ENCODE measurements at regions not wholly inside any gene's neighbourhood (a gene's known extent, or its start where the extent isn't known, plus 50 kb on each side); places are given as distances from the start of the nearest gene placed in this dataset.

GRCh38 chr16:5438591-5438990 is 341.0 kb upstream of the EEF2KMT start:
- H3K4me1 Mint-ChIP-seq, result no peaks in the 10 kb centered on the region
- no peak overlapping the region for H3K4me3 ChIP-seq (ENCODE audit: low read depth, low read length)
- peaks cover 0 to 10% (median 2%) of the 10 kb centered on the region in 7 donors for H3K9me3 Mint-ChIP-seq
- ATAC-seq (ENCODE audit: low read depth in 2 of 2), result no peak
- H3K36me3 ChIP-seq (ENCODE audit: control insufficient read depth, insufficient read depth, low read length), result no peaks in the 10 kb centered on the region
- no peaks in the 10 kb centered on the region for H3K4me1 ChIP-seq (ENCODE audit: control insufficient read depth, insufficient read depth, low read length, poor library complexity, severe bottlenecking)
- no peaks in the 10 kb centered on the region for H3K27me3 ChIP-seq (ENCODE audit: control insufficient read depth, insufficient read depth, low read length)
- H3K9me3 ChIP-seq (ENCODE audit: control insufficient read depth in 2 of 2, low read length in 2 of 2), result no peaks in the 10 kb centered on the region
- no peaks in the 10 kb centered on the region for H3K36me3 Mint-ChIP-seq
- no peaks in the 10 kb centered on the region for H3K27me3 Mint-ChIP-seq
- no peak overlapping the region for H3K4me3 Mint-ChIP-seq
- no peak overlapping the region for H3K27ac ChIP-seq (ENCODE audit: insufficient read depth, low read length, poor library complexity, severe bottlenecking)
- H3K27ac Mint-ChIP-seq, result no peak overlapping the region
- DNase-seq, result no peak

DNA sequence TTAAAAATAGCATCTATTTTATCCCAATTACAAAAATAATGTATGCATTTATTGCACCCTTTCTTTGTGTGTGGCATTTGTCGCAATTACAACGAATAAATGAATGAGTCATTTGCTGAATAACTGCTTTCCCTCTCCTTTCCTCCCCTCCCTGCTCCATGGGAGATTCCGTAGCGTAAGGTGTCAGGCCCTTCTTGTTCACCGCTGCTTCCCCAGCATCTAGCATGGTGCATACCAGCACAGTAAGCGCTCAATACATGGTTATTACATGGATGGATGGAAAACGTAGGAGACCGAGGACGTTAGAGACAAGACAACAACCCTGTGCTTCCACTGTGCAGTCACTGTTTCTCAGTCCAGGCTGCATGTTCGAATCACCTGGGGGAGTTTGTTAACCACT is 336.0 kb upstream of the EEF2KMT start:
- Histone ChIP-seq H3K27ac (ENCODE audit: insufficient read depth, low read length, poor library complexity, severe bottlenecking) (no peak overlapping the region), H3K36me3 (ENCODE audit: control insufficient read depth, insufficient read depth, low read length) (no peaks in the 10 kb centered on the region), H3K4me3 (ENCODE audit: low read depth, low read length) (no peak overlapping the region), H3K27me3 (ENCODE audit: control insufficient read depth, insufficient read depth, low read length) (no peaks in the 10 kb centered on the region), H3K9me3 (ENCODE audit: control insufficient read depth in 2 of 2, low read length in 2 of 2) (no peaks in the 10 kb centered on the region), H3K4me1 (ENCODE audit: control insufficient read depth, insufficient read depth, low read length, poor library complexity, severe bottlenecking) (no peaks in the 10 kb centered on the region)
- DNase-seq, result no peak
- Mint-ChIP-seq H3K4me1 (no peaks in the 10 kb centered on the region), H3K27ac (no peak overlapping the region), H3K27me3 (no peaks in the 10 kb centered on the region), H3K9me3 (peaks cover 0 to 7% (median 0%) of the 10 kb centered on the region in 7 donors), H3K36me3 (no peaks in the 10 kb centered on the region), H3K4me3 (no peak overlapping the region)
- no peak for ATAC-seq (ENCODE audit: low read depth in 2 of 2)

DNA sequence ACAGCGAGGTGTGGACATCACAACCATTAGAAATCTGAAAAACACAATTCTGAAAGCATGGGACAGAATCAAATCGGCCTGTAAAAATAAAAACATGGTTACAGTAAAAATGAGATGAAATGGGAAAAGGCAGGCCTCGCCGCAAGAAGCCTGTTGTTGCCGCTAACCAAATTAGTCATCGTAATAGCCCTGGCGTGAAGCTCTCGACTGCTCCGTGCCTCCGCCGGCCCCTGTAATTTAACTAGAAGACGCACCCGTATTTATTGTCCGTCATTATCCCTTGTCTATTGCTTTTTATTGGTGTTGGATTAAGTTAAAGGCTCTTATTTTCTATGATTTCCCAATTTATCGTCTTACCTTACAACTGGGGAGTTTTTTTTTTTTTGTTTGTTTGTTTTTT is 334.6 kb upstream of the EEF2KMT start:
- no peaks in the 10 kb centered on the region for H3K4me1 ChIP-seq (ENCODE audit: control insufficient read depth, insufficient read depth, low read length, poor library complexity, severe bottlenecking)
- Mint-ChIP-seq H3K27ac (no peak overlapping the region), H3K36me3 (no peaks in the 10 kb centered on the region), H3K4me3 (no peak overlapping the region), H3K9me3 (peaks cover 0 to 7% (median 0%) of the 10 kb centered on the region in 7 donors), H3K4me1 (no peaks in the 10 kb centered on the region), H3K27me3 (no peaks in the 10 kb centered on the region)
- H3K27ac ChIP-seq (ENCODE audit: insufficient read depth, low read length, poor library complexity, severe bottlenecking), result no peak overlapping the region
- H3K27me3 ChIP-seq (ENCODE audit: control insufficient read depth, insufficient read depth, low read length), result no peaks in the 10 kb centered on the region
- no peaks in the 10 kb centered on the region for H3K36me3 ChIP-seq (ENCODE audit: control insufficient read depth, insufficient read depth, low read length)
- H3K9me3 ChIP-seq (ENCODE audit: control insufficient read depth in 2 of 2, low read length in 2 of 2), result no peaks in the 10 kb centered on the region
- DNase-seq (no peak), ATAC-seq (ENCODE audit: low read depth in 2 of 2) (no peak)
- H3K4me3 ChIP-seq (ENCODE audit: low read depth, low read length), result no peak overlapping the region

DNA sequence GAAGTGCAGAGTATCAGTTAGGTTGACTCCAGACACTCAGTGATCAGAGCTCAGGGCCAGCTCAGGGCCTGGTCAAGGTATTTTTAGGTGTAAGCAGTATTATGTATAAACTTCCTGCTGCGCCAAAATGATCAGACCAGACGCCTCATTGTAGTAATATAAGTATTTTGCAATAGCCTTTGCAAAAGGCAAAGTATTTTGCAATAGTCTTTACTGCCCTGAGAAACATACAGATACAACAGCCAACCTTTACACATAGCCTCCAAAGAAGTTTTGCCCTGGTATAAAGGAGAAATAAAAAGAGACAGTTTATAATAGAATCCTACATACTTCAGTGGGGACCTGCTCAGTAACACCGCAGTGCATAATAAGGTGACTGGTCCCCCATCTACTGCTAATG is 333.0 kb upstream of the EEF2KMT start:
- Mint-ChIP-seq H3K9me3 (peaks cover 0 to 4% (median 0%) of the 10 kb centered on the region in 7 donors), H3K4me3 (no peak overlapping the region), H3K27ac (no peak overlapping the region), H3K27me3 (peaks cover 3% of the 10 kb centered on the region), H3K36me3 (no peaks in the 10 kb centered on the region), H3K4me1 (no peaks in the 10 kb centered on the region)
- Histone ChIP-seq H3K4me3 (ENCODE audit: low read depth, low read length) (no peak overlapping the region), H3K27me3 (ENCODE audit: control insufficient read depth, insufficient read depth, low read length) (no peaks in the 10 kb centered on the region), H3K9me3 (ENCODE audit: control insufficient read depth in 2 of 2, low read length in 2 of 2) (no peaks in the 10 kb centered on the region), H3K36me3 (ENCODE audit: control insufficient read depth, insufficient read depth, low read length) (no peaks in the 10 kb centered on the region), H3K4me1 (ENCODE audit: control insufficient read depth, insufficient read depth, low read length, poor library complexity, severe bottlenecking) (no peaks in the 10 kb centered on the region), H3K27ac (ENCODE audit: insufficient read depth, low read length, poor library complexity, severe bottlenecking) (no peak overlapping the region)
- DNase-seq, result no peak
- no peak for ATAC-seq (ENCODE audit: low read depth in 2 of 2)

DNA sequence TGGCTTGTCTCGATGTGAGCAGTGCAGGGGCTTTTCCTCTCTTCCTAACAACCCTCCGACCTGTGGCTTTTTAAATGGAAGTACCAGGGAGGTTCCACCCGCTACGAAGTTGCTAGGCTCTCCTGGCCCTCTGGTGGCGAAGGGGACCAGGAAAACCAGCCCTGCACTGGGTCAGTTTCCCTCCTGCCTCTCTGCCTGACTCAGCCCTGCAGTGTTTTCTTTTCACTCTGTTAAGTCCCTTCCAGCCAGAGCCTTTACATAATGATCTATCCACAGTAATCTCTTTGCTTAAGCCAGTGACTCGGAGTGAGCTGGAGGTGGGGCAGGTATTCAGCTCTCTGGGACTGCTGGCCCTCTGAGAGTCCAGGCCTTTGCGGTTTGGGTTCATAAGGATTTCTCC is 331.3 kb upstream of the EEF2KMT start:
- Mint-ChIP-seq H3K27me3 (peaks cover 5% of the 10 kb centered on the region), H3K27ac (no peak overlapping the region), H3K4me1 (no peaks in the 10 kb centered on the region), H3K36me3 (no peaks in the 10 kb centered on the region), H3K4me3 (no peak overlapping the region), H3K9me3 (peaks cover 0 to 4% (median 0%) of the 10 kb centered on the region in 7 donors)
- Histone ChIP-seq H3K4me1 (ENCODE audit: control insufficient read depth, insufficient read depth, low read length, poor library complexity, severe bottlenecking) (no peaks in the 10 kb centered on the region), H3K36me3 (ENCODE audit: control insufficient read depth, insufficient read depth, low read length) (no peaks in the 10 kb centered on the region), H3K27ac (ENCODE audit: insufficient read depth, low read length, poor library complexity, severe bottlenecking) (no peak overlapping the region), H3K9me3 (ENCODE audit: control insufficient read depth in 2 of 2, low read length in 2 of 2) (no peaks in the 10 kb centered on the region), H3K27me3 (ENCODE audit: control insufficient read depth, insufficient read depth, low read length) (no peaks in the 10 kb centered on the region), H3K4me3 (ENCODE audit: low read depth, low read length) (no peak overlapping the region)
- ATAC-seq (ENCODE audit: low read depth in 2 of 2) (no peak), DNase-seq (no peak)

DNA sequence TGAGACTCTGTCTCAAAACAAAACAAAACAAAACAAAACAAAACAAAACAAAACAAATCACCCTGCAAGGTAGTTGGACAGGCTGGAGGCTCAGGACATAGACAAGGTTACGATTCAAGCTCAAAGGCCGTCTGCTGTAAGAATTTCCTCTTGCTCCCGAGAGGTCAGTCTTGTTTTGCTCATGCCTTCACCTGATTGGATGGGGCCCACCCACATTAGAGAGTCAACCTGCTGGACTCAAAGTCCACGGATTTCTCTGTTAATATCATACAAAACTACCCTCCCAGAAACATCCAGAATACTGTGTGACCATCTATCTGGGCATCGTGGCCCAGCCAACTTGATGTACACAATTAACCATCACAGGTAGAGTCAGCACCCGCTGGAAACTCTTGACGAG is 330.0 kb upstream of the EEF2KMT start:
- Mint-ChIP-seq H3K4me1 (no peaks in the 10 kb centered on the region), H3K9me3 (peaks cover 0 to 4% (median 0%) of the 10 kb centered on the region in 7 donors), H3K4me3 (no peak overlapping the region), H3K36me3 (no peaks in the 10 kb centered on the region), H3K27me3 (peaks cover 5% of the 10 kb centered on the region), H3K27ac (no peak overlapping the region)
- no peak overlapping the region for H3K4me3 ChIP-seq (ENCODE audit: low read depth, low read length)
- no peaks in the 10 kb centered on the region for H3K27me3 ChIP-seq (ENCODE audit: control insufficient read depth, insufficient read depth, low read length)
- no peak for ATAC-seq (ENCODE audit: low read depth in 2 of 2)
- H3K36me3 ChIP-seq (ENCODE audit: control insufficient read depth, insufficient read depth, low read length), result no peaks in the 10 kb centered on the region
- DNase-seq, result no peak
- no peaks in the 10 kb centered on the region for H3K4me1 ChIP-seq (ENCODE audit: control insufficient read depth, insufficient read depth, low read length, poor library complexity, severe bottlenecking)
- no peaks in the 10 kb centered on the region for H3K9me3 ChIP-seq (ENCODE audit: control insufficient read depth in 2 of 2, low read length in 2 of 2)
- no peak overlapping the region for H3K27ac ChIP-seq (ENCODE audit: insufficient read depth, low read length, poor library complexity, severe bottlenecking)

- Histone ChIP-seq H3K9me3 (ENCODE audit: control insufficient read depth in 2 of 2, low read length in 2 of 2) (no peaks in the 10 kb centered on the region), H3K4me1 (ENCODE audit: control insufficient read depth, insufficient read depth, low read length, poor library complexity, severe bottlenecking) (no peaks in the 10 kb centered on the region), H3K4me3 (ENCODE audit: low read depth, low read length) (no peak overlapping the region), H3K27ac (ENCODE audit: insufficient read depth, low read length, poor library complexity, severe bottlenecking) (no peak overlapping the region), H3K36me3 (ENCODE audit: control insufficient read depth, insufficient read depth, low read length) (no peaks in the 10 kb centered on the region), H3K27me3 (ENCODE audit: control insufficient read depth, insufficient read depth, low read length) (no peaks in the 10 kb centered on the region)
- Mint-ChIP-seq H3K27ac (no peak overlapping the region), H3K27me3 (peaks cover 10% of the 10 kb centered on the region), H3K4me3 (no peak overlapping the region), H3K4me1 (no peaks in the 10 kb centered on the region), H3K9me3 (no peaks in the 10 kb centered on the region), H3K36me3 (no peaks in the 10 kb centered on the region)
- ATAC-seq (ENCODE audit: low read depth in 2 of 2) (no peak), DNase-seq (no peak)
These were observed 325.3 kb upstream of the EEF2KMT start for GRCh38 chr16:5422643-5423496.

DNA sequence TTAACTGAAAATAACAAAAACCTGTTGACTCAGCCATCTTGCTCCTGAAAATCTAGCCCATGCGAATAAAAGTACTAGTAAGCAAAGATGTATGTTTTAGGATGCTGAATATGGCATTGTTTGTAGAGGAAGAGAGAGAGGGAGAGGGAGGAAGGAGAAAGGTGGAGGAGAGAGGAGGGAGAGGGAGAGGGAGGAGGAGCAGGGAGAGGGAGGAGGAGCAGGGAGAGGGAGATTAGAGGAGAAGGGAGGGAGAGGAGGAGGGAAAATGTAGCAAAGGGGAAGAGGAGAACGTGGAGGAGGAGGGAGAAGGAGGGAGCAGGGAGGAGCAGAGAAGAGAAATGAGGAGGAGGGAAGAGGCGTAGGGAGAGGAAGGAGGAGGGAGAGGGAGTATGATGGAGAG is 324.5 kb upstream of the EEF2KMT start:
- no peaks in the 10 kb centered on the region for H3K4me1 ChIP-seq (ENCODE audit: control insufficient read depth, insufficient read depth, low read length, poor library complexity, severe bottlenecking)
- no peaks in the 10 kb centered on the region for H3K36me3 Mint-ChIP-seq
- no peaks in the 10 kb centered on the region for H3K4me1 Mint-ChIP-seq
- no peak for ATAC-seq (ENCODE audit: low read depth in 2 of 2)
- H3K4me3 Mint-ChIP-seq, result no peak overlapping the region
- H3K9me3 ChIP-seq (ENCODE audit: control insufficient read depth in 2 of 2, low read length in 2 of 2), result no peaks in the 10 kb centered on the region
- no peak overlapping the region for H3K27ac Mint-ChIP-seq
- peaks cover 11% of the 10 kb centered on the region for H3K27me3 Mint-ChIP-seq
- no peak overlapping the region for H3K4me3 ChIP-seq (ENCODE audit: low read depth, low read length)
- H3K36me3 ChIP-seq (ENCODE audit: control insufficient read depth, insufficient read depth, low read length), result no peaks in the 10 kb centered on the region
- H3K27me3 ChIP-seq (ENCODE audit: control insufficient read depth, insufficient read depth, low read length), result no peaks in the 10 kb centered on the region
- DNase-seq, result no peak
- no peaks in the 10 kb centered on the region for H3K9me3 Mint-ChIP-seq
- no peak overlapping the region for H3K27ac ChIP-seq (ENCODE audit: insufficient read depth, low read length, poor library complexity, severe bottlenecking)
